ENCODE measurements at regions not wholly inside any gene's neighbourhood (a gene's known extent, or its start where the extent isn't known, plus 50 kb on each side); places are given as distances from the start of the nearest gene placed in this dataset.

GRCh38 chr12:90366286-90366685, 588.7 kb downstream of the CCER1 start:
- Histone ChIP-seq H4K20me1 (ENCODE audit: control insufficient read depth, extremely low read depth, insufficient read depth, low read length) (no peaks in the 10 kb centered on the region), H3K79me2 (ENCODE audit: control insufficient read depth, insufficient read depth, low read length) (no peaks in the 10 kb centered on the region), H3K9me3 (ENCODE audit: control insufficient read depth, insufficient read depth, low read depth, low read length) (no peaks in the 10 kb centered on the region), H3K4me1 (ENCODE audit: control insufficient read depth, extremely low read depth, insufficient read depth, low read length) (no peaks in the 10 kb centered on the region), H3K36me3 (ENCODE audit: control insufficient read depth, insufficient read depth, low read length) (no peaks in the 10 kb centered on the region), H3K27me3 (ENCODE audit: control insufficient read depth, insufficient read depth, low read length) (no peaks in the 10 kb centered on the region), H3K4me3 (replicated peaks in 1 of 4; ENCODE audit: control extremely low read depth in 1 of 4, insufficient read depth in 1 of 4, low read depth in 3 of 4, low read length in 4 of 4) (no peak overlapping the region), H3K4me2 (ENCODE audit: extremely low read depth, insufficient read depth, low read length) (no peak overlapping the region), H2AFZ (ENCODE audit: low read length) (no peak overlapping the region), H3K9ac (ENCODE audit: insufficient read depth, low read length) (no peak overlapping the region), H3K27ac (ENCODE audit: insufficient read depth, low read length) (no peak overlapping the region)
- DNase-seq (ENCODE audit: low read depth in 2 of 2) = peak; percentile 7 to 73
- TF ChIP-seq EZH2 (IDR thresholded peaks at IDR 0.05; ENCODE audit: low read length, missing control alignments) = no peak
- no peak for TF ChIP-seq CTCF (conservative IDR thresholded peaks at IDR 0.05 in 1 of 2, IDR thresholded peaks at IDR 0.05 in 1 of 2; ENCODE audit: low read depth in 1 of 2, low read length in 2 of 2)

GRCh38 chr12:90360300-90360699, 594.7 kb downstream of the CCER1 start:
- no peaks in the 10 kb centered on the region for H3K4me1 ChIP-seq (ENCODE audit: control insufficient read depth, extremely low read depth, insufficient read depth, low read length)
- H3K9me3 ChIP-seq (ENCODE audit: control insufficient read depth, insufficient read depth, low read depth, low read length) = no peaks in the 10 kb centered on the region
- no peak for TF ChIP-seq CTCF (conservative IDR thresholded peaks at IDR 0.05 in 1 of 2, IDR thresholded peaks at IDR 0.05 in 1 of 2; ENCODE audit: low read depth in 1 of 2, low read length in 2 of 2)
- TF ChIP-seq EZH2 (IDR thresholded peaks at IDR 0.05; ENCODE audit: low read length, missing control alignments) = no peak

GRCh38 chr12:90355711-90356355, 599.1 kb downstream of the CCER1 start:
- H3K9ac ChIP-seq (ENCODE audit: insufficient read depth, low read length) = no peak overlapping the region
- H3K9me3 ChIP-seq (ENCODE audit: control insufficient read depth, insufficient read depth, low read depth, low read length) = no peaks in the 10 kb centered on the region
- no peaks in the 10 kb centered on the region for H3K79me2 ChIP-seq (ENCODE audit: control insufficient read depth, insufficient read depth, low read length)
- no peaks in the 10 kb centered on the region for H3K27me3 ChIP-seq (ENCODE audit: control insufficient read depth, insufficient read depth, low read length)
- TF ChIP-seq CTCF (conservative IDR thresholded peaks at IDR 0.05 in 1 of 2, IDR thresholded peaks at IDR 0.05 in 1 of 2; ENCODE audit: low read depth in 1 of 2, low read length in 2 of 2) = no peak
- TF ChIP-seq EZH2 (IDR thresholded peaks at IDR 0.05; ENCODE audit: low read length, missing control alignments) = no peak
- H2AFZ ChIP-seq (ENCODE audit: low read length) = no peak overlapping the region
- H4K20me1 ChIP-seq (ENCODE audit: control insufficient read depth, extremely low read depth, insufficient read depth, low read length) = no peaks in the 10 kb centered on the region
- no peak overlapping the region for H3K4me2 ChIP-seq (ENCODE audit: extremely low read depth, insufficient read depth, low read length)
- H3K4me3 ChIP-seq (replicated peaks in 1 of 4; ENCODE audit: control extremely low read depth in 1 of 4, insufficient read depth in 1 of 4, low read depth in 3 of 4, low read length in 4 of 4) = no peak overlapping the region
- H3K36me3 ChIP-seq (ENCODE audit: control insufficient read depth, insufficient read depth, low read length) = no peaks in the 10 kb centered on the region
- no peak overlapping the region for H3K27ac ChIP-seq (ENCODE audit: insufficient read depth, low read length)
- peak in 1 of 2 donors; percentile 7 for DNase-seq (ENCODE audit: low read depth in 2 of 2)
- H3K4me1 ChIP-seq (ENCODE audit: control insufficient read depth, extremely low read depth, insufficient read depth, low read length) = no peaks in the 10 kb centered on the region

More at GRCh38 chr12:90360300-90360699, 594.7 kb downstream of the CCER1 start:
- Histone ChIP-seq H3K27ac (ENCODE audit: insufficient read depth, low read length) (no peak overlapping the region), H3K36me3 (ENCODE audit: control insufficient read depth, insufficient read depth, low read length) (no peaks in the 10 kb centered on the region), H3K4me3 (replicated peaks in 1 of 4; ENCODE audit: control extremely low read depth in 1 of 4, insufficient read depth in 1 of 4, low read depth in 3 of 4, low read length in 4 of 4) (no peak overlapping the region), H3K4me2 (ENCODE audit: extremely low read depth, insufficient read depth, low read length) (no peak overlapping the region), H2AFZ (ENCODE audit: low read length) (no peak overlapping the region), H3K27me3 (ENCODE audit: control insufficient read depth, insufficient read depth, low read length) (no peaks in the 10 kb centered on the region), H4K20me1 (ENCODE audit: control insufficient read depth, extremely low read depth, insufficient read depth, low read length) (no peaks in the 10 kb centered on the region), H3K79me2 (ENCODE audit: control insufficient read depth, insufficient read depth, low read length) (no peaks in the 10 kb centered on the region), H3K9ac (ENCODE audit: insufficient read depth, low read length) (no peak overlapping the region)
- DNase-seq (ENCODE audit: low read depth in 2 of 2) = no peak
